Activated CD8-positive, alpha-beta memory T cell treated with anti-CD3 and anti-CD28 coated beads, Interleukin-2, amount 10 ng/mL, durations not matched to agents 7 days and 5 days (primary cell): ENCODE measurements at regions not wholly inside any gene's neighbourhood (a gene's known extent, or its start where the extent isn't known, plus 50 kb on each side); places are given as distances from the start of the nearest gene placed in this dataset.
"Not testable (repeated sequence)": the region's sequence is repeated elsewhere in the genome, so short reads cannot be mapped to it uniquely, and the experiment has no call there.

Experiments used
- ATAC-seq: fragments of 150-1000 bp; cut with Tn5 transposase; one replicate; pipeline ENCODE4 v1.10.0; 2021; ENCODE audit warnings: moderate library complexity
- CTCF ChIA-PET: fragments of 350-600 bp; sonication (Branson Sonifier 250); formaldehyde crosslinking; loops from one replicate; lab custom pipeline; 2021; ENCODE audit warnings: antibody characterized with exemption; lab: Charles Lee
- DNase-seq: peaks from one replicate; pipeline ENCODE4 v3.0.0-alpha.2; 2020
- H3K27ac Mint-ChIP-seq: one replicate; pipeline ENCODE4 v1.8.0; 2021; ENCODE audit warnings: mild to moderate bottlenecking, mixed read lengths
- H3K27me3 Mint-ChIP-seq: one replicate; pipeline ENCODE4 v1.8.0; 2021; ENCODE audit warnings: mixed read lengths
- H3K36me3 Mint-ChIP-seq: one replicate; pipeline ENCODE4 v1.8.0; 2021; ENCODE audit warnings: mild to moderate bottlenecking, mixed read lengths
- H3K4me1 Mint-ChIP-seq: one replicate; pipeline ENCODE4 v1.8.0; 2021; ENCODE audit warnings: mixed read lengths
- H3K4me3 Mint-ChIP-seq: one replicate; pipeline ENCODE4 v1.8.0; 2021; ENCODE audit warnings: mild to moderate bottlenecking, moderate library complexity, mixed read lengths
- H3K9me3 Mint-ChIP-seq: one replicate; pipeline ENCODE4 v1.8.0; 2022; ENCODE audit warnings: low read depth, mixed read lengths

- H3K9me3 Mint-ChIP-seq, CTCF ChIA-PET, DNase-seq, ATAC-seq, H3K27ac Mint-ChIP-seq, H3K27me3 Mint-ChIP-seq, H3K36me3 Mint-ChIP-seq, H3K4me3 Mint-ChIP-seq, H3K4me1 Mint-ChIP-seq: not testable (repeated sequence)
Measured at GRCh38 chr18:25470756-25471524, 119.0 kb upstream of the ZNF521 start.

DNA sequence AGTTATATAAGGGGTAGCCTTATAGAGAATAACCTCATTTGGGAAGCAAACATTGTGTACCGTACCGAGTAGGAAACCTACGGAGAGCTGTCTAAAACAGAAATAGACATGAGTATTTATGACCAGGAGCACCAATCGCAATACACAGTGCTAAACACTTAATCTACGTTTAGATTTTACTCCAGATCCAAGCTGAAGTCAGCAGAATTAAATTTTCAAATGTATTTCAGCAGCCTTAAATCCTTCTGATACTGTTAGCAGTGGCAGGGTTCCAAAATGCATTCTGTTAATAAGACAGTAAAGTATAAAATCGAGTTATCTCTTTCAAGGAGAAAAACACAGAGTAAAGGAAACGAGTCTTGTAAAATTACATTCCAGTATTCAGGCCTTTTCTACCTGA lies 118.1 kb upstream of the ZNF521 start:
- DNase-seq (no peak), ATAC-seq (no peak)
- no peaks in the 10 kb centered on the region for H3K9me3 Mint-ChIP-seq
- no peak overlapping the region for H3K4me3 Mint-ChIP-seq
- H3K27ac Mint-ChIP-seq, result no peak overlapping the region
- H3K36me3 Mint-ChIP-seq, result no peaks in the 10 kb centered on the region
- no peaks in the 10 kb centered on the region for H3K4me1 Mint-ChIP-seq
- no peaks in the 10 kb centered on the region for H3K27me3 Mint-ChIP-seq
- CTCF ChIA-PET, result no interaction called here

- no peaks in the 10 kb centered on the region for H3K9me3 Mint-ChIP-seq
- DNase-seq, result no peak
- H3K36me3 Mint-ChIP-seq, result no peaks in the 10 kb centered on the region
- H3K27ac Mint-ChIP-seq, result no peak overlapping the region
- no peaks in the 10 kb centered on the region for H3K4me1 Mint-ChIP-seq
- no peak overlapping the region for H3K4me3 Mint-ChIP-seq
- CTCF ChIA-PET, result no interaction called here
- no peak for ATAC-seq
- no peaks in the 10 kb centered on the region for H3K27me3 Mint-ChIP-seq
Measured at GRCh38 chr18:25469489-25469888, 117.5 kb upstream of the ZNF521 start.

DNA sequence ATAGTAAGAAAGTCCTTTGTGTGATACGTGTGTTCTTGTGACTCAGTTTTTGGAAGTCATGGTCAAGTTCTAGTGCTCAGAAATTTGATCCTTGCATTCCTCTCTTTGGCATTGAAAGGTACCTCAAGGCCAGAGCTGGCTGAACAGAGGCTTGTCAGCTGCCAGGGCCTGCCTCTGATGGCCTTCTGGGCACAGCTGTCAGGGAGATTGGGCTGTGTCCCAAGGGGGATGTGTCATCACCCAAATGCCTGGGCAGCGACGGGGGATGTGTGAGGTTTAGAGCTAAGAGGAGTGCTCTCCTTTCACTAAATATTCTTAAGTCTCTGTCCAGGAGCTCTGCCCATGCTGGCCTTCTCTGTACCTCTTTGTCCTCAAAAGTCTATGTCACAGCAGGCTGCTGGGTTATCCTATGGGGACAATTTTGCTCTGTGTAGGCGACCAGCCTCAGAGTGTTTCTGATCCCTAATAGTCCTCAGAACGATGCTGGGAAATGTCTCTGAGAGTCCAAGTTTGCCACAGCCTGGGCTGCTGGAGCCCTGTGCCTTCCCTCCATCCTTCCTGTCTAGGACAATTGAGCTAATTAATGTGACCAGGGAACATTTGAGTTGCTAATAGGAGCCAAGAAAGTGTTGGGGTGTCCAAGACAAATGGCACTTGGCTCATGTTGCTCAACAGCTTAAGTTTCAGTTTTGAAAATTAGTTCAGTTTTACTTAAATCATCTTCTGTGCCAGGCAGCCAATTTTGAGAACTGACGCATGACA lies 115.4 kb upstream of the ZNF521 start:
- H3K4me3 Mint-ChIP-seq, result no peak overlapping the region
- ATAC-seq, result no peak
- H3K36me3 Mint-ChIP-seq, result no peaks in the 10 kb centered on the region
- no peak for DNase-seq
- H3K27me3 Mint-ChIP-seq, result no peaks in the 10 kb centered on the region
- CTCF ChIA-PET, result no interaction called here
- no peaks in the 10 kb centered on the region for H3K9me3 Mint-ChIP-seq
- no peaks in the 10 kb centered on the region for H3K4me1 Mint-ChIP-seq
- H3K27ac Mint-ChIP-seq, result no peak overlapping the region

DNA sequence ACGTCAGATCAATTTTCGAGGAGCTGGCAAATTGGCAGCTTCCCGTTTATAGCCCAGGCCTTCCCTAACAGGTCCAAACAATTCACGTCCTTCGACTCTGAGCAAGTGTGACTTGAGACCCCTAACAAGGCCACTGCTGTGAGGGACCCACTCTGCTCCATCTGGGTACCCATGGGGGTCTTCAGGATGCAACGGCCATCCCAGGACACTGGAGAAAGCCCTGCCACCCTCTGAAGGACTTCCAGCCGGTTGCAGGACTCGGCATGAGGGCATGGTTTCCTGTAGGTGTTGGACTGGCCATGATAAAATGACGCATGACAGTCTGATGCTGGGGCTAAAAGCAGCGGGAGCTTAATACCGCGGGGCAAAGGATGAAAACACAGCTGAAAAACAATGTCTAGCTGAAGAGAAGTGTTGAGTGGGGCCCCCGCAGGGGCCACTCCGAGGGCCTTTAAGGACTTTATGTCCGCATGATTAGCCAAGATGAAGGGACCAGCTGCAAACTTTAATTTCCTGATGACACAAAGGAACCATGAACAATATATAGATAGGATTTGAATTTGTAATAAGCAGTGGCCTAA lies 113.3 kb upstream of the ZNF521 start:
- Mint-ChIP-seq H3K4me3 (no peak overlapping the region), H3K27me3 (no peaks in the 10 kb centered on the region), H3K9me3 (no peaks in the 10 kb centered on the region), H3K27ac (no peak overlapping the region), H3K36me3 (no peaks in the 10 kb centered on the region), H3K4me1 (no peaks in the 10 kb centered on the region)
- no peak for ATAC-seq
- CTCF ChIA-PET, result no interaction called here
- DNase-seq, result no peak

- Mint-ChIP-seq H3K27ac (no peak overlapping the region), H3K27me3 (no peaks in the 10 kb centered on the region), H3K4me3 (no peak overlapping the region), H3K36me3 (no peaks in the 10 kb centered on the region), H3K9me3 (no peaks in the 10 kb centered on the region), H3K4me1 (no peaks in the 10 kb centered on the region)
- CTCF ChIA-PET, result no interaction called here
- DNase-seq, result no peak
- ATAC-seq, result no peak
Measured at GRCh38 chr18:25464227-25464626, 112.3 kb upstream of the ZNF521 start.

DNA sequence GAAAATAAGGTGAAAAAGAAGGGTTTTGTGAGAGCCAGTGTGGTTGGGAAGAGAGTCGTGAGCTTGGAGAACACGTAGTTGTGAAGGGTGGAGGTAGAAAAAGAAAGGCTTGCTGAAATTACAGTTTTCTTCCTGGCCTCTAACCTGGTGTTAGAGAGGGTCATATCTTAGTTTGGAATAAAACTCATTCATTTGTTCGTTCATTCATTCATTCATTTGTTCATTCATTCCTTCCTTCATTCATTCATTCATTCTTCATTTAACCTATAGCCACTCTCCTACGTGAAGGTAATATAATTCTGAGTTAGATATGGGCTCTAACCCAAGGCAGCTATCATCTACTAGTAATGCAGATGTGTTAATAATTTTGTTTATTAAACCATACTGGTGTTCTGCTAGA lies 111.8 kb upstream of the ZNF521 start:
- CTCF ChIA-PET, result no interaction called here
- Mint-ChIP-seq H3K27ac (no peak overlapping the region), H3K9me3 (no peaks in the 10 kb centered on the region), H3K4me1 (no peaks in the 10 kb centered on the region), H3K27me3 (no peaks in the 10 kb centered on the region), H3K36me3 (no peaks in the 10 kb centered on the region), H3K4me3 (no peak overlapping the region)
- ATAC-seq (no peak), DNase-seq (no peak)

DNA sequence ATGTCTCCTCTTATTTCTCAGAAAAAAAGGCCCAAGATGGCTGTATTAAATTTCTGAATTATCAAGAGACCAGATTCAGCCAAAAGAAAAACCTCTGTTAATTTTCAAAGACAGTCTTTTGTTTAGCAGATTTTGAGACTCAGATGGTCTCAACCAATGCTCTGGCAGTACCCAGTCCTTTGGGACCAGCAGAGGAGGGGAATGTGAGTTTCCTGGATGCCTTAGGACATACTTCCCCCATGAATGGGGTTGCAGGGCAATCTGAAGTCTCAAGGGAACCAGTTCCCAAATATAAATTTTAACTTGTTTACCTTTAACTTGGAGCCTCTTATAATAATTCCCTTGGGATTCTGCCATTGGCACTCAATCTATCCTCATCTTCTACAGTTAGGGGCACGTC lies 107.8 kb upstream of the ZNF521 start:
- Mint-ChIP-seq H3K36me3 (no peaks in the 10 kb centered on the region), H3K4me1 (no peaks in the 10 kb centered on the region), H3K27ac (no peak overlapping the region), H3K4me3 (no peak overlapping the region), H3K9me3 (no peaks in the 10 kb centered on the region), H3K27me3 (no peaks in the 10 kb centered on the region)
- CTCF ChIA-PET, result no interaction called here
- ATAC-seq (no peak), DNase-seq (no peak)

DNA sequence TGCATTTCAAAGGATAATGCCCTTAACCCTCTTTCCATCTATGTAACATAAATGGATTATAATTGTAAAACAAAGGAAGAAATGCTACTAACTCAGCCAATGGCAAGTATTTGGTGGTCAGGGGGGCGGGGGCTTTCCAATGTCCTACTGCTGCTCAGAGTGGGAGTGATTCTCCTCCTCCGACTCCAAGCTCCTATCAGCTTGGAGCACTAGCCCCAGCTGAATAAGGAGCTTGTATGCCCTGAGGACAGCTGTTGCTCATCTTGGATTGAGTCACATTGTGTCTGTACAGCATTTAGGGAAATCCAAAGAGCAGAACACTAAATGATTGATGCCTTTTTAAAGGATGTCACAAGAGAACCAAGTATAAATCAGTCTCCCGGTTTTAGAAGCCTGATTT lies 105.6 kb upstream of the ZNF521 start:
- no peak for DNase-seq
- H3K9me3 Mint-ChIP-seq, result no peaks in the 10 kb centered on the region
- CTCF ChIA-PET, result no interaction called here

DNA sequence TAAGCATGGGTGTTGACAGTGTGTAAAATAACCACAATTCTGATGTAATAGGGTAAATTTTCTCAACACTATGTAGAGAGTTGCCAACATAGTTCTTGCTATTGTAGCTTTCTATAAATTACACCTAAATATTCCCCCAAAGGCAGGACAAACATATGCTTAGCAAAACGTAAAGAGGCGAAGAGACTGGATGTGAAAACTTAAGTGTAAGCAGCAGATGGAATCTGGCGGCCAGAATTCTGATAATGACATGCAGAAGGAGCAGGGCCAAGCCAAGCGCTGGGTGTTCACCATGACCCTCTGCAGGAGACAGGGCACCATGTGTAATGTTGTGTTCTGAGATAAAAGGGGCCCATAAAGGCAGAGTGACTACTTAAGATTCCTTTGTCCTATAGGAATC lies 105.2 kb upstream of the ZNF521 start:
- no peak for ATAC-seq

More for the DNA sequence above, 105.6 kb upstream of the ZNF521 start:
- H3K27ac Mint-ChIP-seq, result no peak overlapping the region
- no peak overlapping the region for H3K4me3 Mint-ChIP-seq
- no peaks in the 10 kb centered on the region for H3K4me1 Mint-ChIP-seq
- no peak for ATAC-seq
- H3K36me3 Mint-ChIP-seq, result no peaks in the 10 kb centered on the region
- H3K27me3 Mint-ChIP-seq, result no peaks in the 10 kb centered on the region

DNA sequence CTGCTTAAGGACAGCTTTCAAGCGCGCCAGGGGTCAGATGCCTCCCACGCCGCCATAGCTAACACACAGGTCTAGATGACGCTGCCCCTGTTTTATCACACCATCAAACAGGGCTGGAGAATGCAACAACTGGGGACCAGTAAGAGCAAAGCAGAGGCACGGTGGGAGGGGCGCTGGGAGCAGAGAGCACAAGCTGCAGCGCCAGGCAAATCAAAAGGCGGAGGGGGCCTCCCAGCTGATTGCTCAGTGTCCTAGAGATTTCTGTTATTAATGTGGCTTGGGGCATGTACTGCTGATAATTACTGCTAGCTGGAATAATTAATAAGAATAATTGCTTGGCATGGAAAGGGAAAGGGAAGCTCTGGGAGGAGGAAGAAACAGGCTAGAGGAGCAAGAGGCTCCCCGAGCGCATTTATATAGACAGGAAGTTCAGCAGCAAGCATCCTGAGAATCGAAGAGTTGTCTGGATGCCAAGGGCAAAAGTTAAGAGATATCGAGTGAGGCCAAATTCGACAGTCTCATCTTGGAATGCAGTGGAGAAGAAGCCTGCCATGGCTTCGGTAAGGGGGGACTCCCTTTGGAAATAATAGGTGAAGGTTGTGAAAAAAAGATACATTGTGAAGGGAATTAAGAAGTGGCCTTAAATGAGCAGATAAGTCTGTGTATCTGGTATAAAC lies 104.5 kb upstream of the ZNF521 start:
- no peaks in the 10 kb centered on the region for H3K36me3 Mint-ChIP-seq
- ATAC-seq (no peak), DNase-seq (no peak)
- H3K4me3 Mint-ChIP-seq, result no peak overlapping the region
- no peak overlapping the region for H3K27ac Mint-ChIP-seq
- no peaks in the 10 kb centered on the region for H3K27me3 Mint-ChIP-seq
- no peaks in the 10 kb centered on the region for H3K9me3 Mint-ChIP-seq
- CTCF ChIA-PET, result no interaction called here
- no peaks in the 10 kb centered on the region for H3K4me1 Mint-ChIP-seq

More for the DNA sequence above, 105.2 kb upstream of the ZNF521 start:
- CTCF ChIA-PET, result no interaction called here
- no peak overlapping the region for H3K4me3 Mint-ChIP-seq
- H3K36me3 Mint-ChIP-seq, result no peaks in the 10 kb centered on the region
- H3K27ac Mint-ChIP-seq, result no peak overlapping the region
- no peaks in the 10 kb centered on the region for H3K27me3 Mint-ChIP-seq
- DNase-seq, result no peak
- H3K9me3 Mint-ChIP-seq, result no peaks in the 10 kb centered on the region
- no peaks in the 10 kb centered on the region for H3K4me1 Mint-ChIP-seq

GRCh38 chr18:25455646-25456045 lies 103.7 kb upstream of the ZNF521 start:
- no peaks in the 10 kb centered on the region for H3K9me3 Mint-ChIP-seq
- no peak for DNase-seq
- CTCF ChIA-PET, result no interaction called here
- no peaks in the 10 kb centered on the region for H3K36me3 Mint-ChIP-seq
- no peaks in the 10 kb centered on the region for H3K4me1 Mint-ChIP-seq
- ATAC-seq, result no peak
- no peak overlapping the region for H3K27ac Mint-ChIP-seq
- no peak overlapping the region for H3K4me3 Mint-ChIP-seq
- no peaks in the 10 kb centered on the region for H3K27me3 Mint-ChIP-seq

DNA sequence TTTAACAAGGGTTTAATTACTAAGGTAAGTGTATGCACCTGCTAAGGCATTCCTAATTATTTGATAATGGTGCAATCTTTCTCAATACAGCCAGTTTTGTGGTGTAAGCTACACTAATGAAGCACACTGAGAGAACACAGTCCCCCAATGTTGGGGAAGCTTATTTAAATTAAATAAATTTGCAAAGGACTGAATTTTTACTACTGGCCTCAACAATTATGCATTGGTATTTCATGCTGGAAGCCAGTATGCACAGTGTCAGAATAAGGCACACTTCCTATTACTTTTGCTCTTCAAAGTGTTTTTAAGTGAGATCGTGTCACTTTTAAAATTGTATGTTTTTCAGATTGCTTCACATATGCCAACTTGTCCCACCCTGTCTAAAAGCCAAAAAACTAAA lies 103.2 kb upstream of the ZNF521 start:
- DNase-seq, result no peak
- CTCF ChIA-PET, result no interaction called here
- no peak for ATAC-seq
- Mint-ChIP-seq H3K27ac (no peak overlapping the region), H3K36me3 (no peaks in the 10 kb centered on the region), H3K4me1 (no peaks in the 10 kb centered on the region), H3K4me3 (no peak overlapping the region), H3K9me3 (no peaks in the 10 kb centered on the region), H3K27me3 (no peaks in the 10 kb centered on the region)
